ENCODE measurements at regions not wholly inside any gene's neighbourhood (a gene's known extent, or its start where the extent isn't known, plus 50 kb on each side); places are given as distances from the start of the nearest gene placed in this dataset.
A peak's percentile ranks its signal among the peaks of the same experiment; 100 is the strongest.

DNA sequence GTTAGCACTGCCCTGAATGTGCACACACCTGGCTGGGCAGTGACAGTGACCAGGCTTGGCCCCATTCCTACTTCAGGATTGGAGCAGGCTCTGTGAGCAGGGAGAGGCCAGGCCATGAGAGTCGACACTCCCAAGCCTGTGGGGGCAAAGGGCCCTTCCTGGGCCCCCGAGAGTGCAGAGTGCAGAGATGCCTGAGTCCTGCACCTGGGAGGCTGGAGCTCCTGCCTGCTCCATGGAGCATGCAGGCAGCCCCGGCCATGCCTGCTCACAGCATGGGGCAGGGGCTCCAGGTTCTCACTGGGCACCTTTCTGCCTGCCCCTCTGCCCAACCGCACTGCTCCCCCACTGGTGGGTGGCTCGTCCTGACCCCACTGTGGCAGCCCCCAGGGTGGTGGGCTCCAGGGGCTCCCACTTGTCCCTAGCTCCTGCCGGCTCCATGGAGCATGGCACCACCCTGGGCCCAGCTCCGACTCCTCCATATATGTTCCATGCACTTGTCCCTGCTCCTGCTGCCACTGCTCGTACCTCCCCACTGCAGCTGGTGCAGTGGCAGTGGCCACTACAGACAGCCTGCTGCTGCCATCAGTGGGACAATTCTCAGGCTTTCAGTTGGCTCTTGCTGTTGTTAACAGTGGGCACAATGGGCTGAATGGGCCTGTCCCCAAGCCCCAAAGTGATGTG lies 282.0 kb downstream of the RPRM start:
- DNase-seq (ENCODE audit: low spot score): no peak

DNA sequence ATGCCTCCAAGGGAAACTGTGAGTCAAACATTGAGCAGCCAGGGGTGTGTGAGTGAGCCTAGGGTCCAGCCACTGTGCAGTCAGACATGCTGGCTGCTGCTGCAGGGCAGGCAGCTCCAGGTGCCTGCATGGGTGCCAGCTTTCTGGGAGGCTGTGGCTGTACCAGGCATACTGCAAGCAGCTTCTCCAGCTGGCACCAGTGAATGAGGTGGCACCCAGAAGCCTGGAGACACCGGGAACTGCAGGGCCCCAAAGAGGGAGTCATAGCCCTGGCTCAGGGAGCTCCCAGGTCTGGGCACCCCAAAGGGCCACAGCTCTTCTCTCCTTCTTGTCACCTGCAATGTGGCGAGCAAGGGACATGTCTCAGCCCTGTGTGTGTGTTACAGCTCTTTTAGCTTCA lies 283.2 kb downstream of the RPRM start:
- no peak for DNase-seq (ENCODE audit: low spot score)

DNA sequence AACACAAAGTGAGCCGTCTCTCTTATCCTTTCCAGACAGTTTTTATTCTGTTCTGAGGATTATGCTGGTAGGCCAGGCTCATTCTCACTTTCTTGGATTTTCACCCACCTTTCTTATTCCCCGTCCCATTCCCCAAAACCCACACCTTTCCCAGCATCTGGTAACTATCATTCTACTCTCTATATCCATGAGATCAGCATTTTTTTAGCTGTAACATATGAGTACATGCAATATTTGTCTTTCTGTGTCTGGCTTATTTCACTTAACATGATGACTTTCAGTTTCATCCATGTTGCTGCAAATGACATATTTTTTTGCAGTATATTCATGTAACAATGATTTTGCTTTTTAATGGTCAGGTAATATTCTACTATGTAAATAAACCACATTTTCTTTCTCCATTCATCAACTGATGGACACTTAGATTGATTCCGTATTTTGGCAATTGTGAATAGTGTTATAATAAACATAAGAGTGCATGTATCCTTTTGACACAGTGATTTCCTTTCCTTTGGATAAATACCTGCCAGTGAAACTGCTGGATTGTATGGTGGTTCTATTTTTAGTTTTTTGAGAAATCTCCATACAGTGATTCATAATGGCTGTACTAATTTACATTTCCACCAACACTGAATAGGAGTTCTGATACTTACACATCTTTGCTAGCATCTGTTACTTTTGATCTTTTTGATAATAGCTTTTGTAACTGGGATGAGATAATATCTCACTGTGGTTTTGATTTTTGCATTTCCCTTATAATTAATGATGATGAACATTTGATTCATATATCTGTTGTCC lies 289.3 kb downstream of the RPRM start:
- no peak for DNase-seq (ENCODE audit: low spot score)

DNA sequence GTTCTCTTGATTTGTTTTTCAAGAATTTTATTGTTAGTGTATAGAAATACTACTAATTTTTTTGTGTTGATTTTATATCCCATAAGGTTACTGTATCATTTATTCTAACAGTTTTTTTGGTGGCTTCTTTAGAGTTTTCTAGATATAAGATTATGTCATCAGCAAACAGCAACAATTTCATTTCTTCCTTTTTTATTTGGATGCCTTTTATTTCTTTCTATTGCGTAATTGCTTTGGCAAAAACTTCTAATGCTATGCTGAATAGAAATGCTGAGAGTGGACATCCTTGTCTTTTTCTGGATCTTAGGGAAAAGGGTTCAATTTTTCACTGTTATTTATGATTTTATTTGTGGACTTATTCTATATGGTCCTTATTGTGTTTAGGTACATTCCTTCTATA lies 298.8 kb downstream of the RPRM start:
- DNase-seq (ENCODE audit: low spot score): no peak

DNA sequence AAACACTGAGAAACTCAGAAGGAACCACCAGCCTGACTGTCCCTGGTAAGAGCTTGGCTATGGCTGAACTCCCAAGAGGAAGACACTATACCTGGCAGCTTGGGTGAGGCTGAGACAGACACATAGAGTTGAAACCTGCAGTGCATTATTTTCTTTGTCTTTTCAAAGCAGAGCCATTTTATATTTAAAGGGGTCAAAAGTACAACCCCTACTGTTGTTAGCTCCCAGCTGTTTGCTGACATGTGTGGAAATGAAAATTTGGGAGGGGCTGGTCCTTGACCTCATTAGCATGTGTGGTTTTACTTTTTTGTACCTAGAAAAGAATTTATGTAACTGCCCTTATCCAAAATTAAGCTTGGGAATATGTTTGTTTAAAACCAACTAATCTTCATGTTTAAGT lies 309.0 kb downstream of the RPRM start:
- no peak for DNase-seq (ENCODE audit: low spot score)

DNA sequence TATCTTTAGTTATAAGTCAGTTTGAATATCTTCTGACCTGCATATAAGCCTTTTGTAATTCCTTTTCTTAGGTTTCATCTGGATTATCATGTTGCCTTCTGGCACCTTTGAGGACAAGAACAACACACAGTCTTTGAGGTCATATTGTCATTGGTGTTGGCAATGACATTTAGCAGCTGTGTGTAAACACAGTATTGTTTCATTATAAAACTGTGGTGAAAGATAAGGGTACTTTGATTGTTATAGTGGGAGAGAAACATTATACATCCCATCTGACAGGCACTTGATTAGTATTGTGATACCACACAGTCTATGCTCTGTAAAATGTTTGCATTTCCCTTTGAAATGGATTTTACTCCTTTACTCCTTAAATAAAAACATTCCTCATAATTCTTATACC lies 313.5 kb downstream of the RPRM start:
- DNase-seq (ENCODE audit: low spot score): no peak

DNA sequence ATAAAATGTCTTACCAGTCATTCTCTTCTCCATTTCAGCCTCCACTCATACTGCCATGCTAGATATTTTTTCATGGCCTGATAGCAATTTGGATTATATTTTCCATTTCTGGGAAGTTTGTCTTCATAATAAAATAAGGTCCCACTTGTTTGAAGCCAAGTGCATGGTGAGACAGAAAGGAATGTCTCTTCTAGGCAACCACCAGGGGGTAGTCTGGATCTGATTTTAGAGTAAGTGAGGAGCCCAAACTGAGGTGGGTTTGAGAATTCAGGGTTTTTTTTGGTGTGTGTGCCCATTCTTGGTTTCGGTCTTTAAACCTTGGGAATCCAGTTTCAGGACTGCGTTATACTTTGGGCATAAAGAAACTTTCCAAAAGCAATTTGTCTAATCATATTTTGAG lies 315.5 kb downstream of the RPRM start:
- DNase-seq (ENCODE audit: low spot score): peak; percentile 55

DNA sequence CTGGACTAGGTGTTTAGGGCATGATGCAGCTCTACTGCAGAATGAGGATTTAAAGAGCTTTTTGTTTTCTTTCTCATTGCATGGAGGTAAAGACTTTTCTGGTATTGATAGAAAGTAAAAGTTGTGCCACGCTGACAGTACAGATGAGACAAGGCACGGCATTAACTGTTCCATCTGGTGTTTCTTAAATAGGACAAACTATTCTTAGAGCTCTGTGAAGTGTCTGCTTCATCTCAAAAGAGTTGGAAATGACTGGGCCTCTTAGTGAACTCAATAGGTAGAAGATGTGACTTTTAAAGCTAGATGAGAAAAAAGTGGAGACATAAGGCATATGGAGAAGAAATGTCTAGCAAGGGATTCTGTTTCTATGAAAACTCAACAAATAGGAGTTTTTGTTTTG lies 321.8 kb downstream of the RPRM start:
- DNase-seq (ENCODE audit: low spot score): no peak

DNA sequence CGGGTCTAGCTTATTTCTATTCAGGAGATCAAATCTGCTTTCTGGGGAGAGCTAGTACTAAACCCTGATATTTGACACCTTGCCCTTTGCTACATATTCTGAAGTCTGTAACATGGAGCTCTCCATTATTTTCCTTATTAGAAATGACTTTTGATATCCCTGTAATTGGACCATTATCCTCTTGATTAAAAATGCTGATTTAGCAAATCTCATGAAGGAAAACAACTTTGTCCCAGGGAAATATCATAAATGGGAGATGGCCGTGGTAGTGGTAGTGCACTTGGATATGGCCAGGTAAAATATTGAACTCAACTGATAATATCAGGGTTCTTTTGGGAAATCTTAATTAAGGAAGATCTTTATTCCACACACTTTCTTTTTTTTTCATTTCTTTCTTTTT lies 326.5 kb downstream of the RPRM start:
- no peak for DNase-seq (ENCODE audit: low spot score)

DNA sequence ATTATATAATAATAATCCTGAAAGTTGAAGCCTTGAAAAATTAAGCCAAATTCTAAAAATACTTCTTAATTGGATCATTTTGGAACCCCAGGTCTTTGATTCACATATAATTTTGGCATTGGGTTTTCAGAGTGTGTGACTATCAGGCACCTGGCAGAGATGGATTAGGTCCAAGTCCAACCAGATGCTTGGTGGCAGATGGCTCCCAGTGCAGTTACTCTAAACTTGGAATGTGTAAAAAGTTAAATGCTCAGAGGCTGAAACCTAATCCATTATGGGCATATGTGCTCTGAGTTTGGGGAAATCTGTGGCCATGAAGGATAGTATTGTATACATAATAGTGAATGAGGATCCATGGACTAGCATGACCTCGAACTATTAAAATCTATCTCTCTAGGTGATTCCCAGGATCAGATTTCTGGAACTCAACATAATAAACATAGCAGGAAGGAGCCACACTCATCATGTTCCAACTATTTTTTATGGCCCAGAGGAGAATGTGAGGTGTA lies 333.0 kb downstream of the RPRM start:
- DNase-seq (ENCODE audit: low spot score): peak; percentile 27

DNA sequence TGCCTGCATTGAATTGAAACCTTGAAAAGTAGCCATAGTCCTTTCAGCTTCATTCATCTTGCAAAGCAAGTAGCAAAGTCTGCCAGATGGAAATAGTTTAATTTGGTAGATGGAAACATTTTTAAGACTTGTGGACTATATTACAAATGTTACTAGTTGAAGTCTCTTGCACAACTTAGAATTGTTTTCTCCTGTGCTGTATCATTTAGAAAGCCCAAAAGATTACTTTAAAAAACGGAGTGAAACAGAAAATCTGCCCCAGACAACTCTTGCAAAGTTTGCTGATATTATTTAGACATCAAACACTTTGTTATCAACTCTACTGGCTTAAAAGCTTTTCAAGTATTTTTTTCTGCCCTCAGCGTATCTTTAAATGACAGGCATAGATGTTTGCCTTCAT lies 335.0 kb downstream of the RPRM start:
- no peak for DNase-seq (ENCODE audit: low spot score)

DNA sequence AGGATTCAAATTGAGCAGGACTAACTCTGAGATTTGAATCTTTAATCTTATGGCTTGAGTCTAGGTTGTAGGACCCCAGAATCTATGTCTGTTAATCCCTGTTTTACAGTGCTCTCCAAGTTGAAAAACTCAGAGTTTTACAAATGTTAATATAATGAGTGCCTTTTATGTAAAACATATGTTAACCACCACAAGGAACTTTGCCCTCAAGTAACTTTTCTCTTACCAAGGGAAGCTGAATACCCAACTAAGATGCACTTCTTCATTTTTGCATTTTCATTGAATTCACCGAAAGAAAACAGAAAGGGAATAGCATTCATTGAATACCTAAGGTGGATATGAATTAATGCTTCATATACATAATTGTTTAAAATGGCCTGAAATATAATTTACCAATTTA lies 338.1 kb downstream of the RPRM start:
- no peak for DNase-seq (ENCODE audit: low spot score)

DNA sequence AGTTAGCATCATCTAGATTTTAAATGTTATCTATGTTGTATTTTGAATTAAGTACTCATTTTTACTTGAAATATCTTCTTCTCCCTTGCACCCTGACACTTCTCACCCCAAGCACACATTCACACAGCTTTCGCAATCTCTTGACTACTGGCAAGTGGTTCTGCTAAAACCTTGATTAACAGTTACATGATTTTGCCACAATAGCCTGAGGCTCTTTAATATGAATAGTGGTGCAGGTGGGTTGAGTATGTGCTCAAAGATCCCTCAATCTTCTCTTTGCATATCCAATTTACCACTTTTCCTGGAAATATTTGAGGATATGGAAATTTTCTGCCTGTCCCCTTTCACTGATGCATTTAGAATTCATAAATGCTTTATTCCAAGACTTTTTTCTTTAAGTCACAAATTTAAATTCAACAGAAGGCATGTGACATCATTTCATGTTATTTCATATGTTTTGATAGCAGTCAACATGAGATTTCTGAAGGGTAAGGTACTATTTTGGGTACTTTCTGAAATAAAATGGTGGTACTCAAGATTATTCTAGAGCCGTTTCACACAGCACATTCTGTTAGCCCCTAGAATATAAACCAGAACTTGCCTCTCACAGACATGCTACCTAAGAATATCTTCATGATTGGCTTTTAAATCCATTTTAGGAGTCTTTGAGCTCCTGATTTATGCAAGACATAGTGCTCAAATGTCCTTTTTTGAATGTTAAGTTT lies 339.7 kb downstream of the RPRM start:
- no peak for DNase-seq (ENCODE audit: low spot score)

DNA sequence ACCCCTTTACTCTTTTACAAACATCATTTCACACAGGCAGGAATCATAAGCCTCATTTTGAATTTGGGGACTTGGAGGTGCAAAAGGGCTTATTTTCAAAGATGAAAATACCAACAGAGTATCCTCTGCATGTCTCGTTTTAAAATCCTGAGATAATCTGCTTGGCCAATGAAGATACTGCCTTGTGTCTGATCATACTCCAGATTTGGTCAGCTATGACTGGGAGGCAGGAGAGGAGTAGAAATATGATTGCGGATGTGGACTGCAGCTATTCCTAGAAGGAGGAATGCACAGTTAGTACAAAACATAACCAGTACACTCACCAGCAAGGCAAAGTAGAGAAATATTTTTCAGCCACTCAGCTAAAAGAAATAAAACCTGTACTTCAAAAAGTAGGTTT lies 342.3 kb downstream of the RPRM start:
- no peak for DNase-seq (ENCODE audit: low spot score)

DNA sequence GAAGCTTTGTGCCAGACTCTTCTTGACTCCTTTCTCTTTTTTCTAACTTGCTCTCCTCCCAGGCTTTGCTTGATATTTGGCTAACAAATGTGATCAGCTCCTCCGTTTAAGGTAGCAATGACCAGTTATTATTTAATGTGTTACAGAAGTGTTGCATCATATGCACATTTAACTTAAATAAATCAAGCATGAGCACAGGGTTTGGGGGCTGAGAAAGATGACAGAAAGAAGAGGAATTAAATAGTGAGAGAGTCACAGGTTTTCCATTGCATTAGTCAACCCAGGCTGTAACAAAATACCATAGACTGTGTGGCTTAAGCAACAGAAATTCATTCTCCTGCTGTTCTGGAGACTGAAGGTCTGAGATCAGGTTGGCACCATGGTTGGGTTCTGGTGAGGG lies 343.8 kb downstream of the RPRM start:
- no peak for DNase-seq (ENCODE audit: low spot score)

DNA sequence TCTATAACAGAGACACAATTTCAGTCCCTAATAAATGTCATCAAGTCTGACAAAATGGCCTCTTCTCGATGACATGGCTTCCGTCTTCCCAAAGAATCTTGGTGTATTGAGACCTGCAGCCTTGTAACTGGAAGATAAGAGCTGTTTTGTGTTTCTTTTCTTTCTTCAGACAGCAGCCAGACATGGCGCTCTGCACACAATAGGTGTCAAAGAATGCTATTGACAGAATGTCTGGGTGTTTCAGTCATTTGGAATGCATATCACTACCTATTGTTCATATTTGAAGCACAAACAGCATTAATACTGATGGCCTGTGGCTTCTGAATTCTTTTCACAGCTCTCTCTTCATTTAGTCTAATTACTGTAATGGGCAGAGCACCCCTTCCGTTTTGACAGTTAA lies 344.8 kb downstream of the RPRM start:
- no peak for DNase-seq (ENCODE audit: low spot score)

DNA sequence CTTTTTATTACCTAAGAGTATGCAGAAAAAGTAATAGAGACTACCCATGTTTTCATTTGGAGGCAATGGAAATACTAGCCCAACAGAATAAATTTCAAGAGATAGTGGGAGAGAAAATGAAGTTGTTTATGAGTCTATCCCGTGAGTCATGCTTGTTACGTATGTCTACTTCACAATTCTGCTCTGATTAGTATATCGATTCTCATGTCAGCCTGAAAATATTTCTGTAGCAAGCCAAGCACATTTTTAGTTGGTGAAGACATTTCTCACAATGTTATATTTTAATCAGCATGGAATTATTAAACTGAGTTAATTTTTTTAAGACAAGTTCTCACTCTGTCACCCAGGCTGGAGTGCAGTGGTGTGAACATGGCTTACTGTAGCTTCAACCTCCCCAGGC lies 346.1 kb downstream of the RPRM start:
- DNase-seq (ENCODE audit: low spot score): no peak

DNA sequence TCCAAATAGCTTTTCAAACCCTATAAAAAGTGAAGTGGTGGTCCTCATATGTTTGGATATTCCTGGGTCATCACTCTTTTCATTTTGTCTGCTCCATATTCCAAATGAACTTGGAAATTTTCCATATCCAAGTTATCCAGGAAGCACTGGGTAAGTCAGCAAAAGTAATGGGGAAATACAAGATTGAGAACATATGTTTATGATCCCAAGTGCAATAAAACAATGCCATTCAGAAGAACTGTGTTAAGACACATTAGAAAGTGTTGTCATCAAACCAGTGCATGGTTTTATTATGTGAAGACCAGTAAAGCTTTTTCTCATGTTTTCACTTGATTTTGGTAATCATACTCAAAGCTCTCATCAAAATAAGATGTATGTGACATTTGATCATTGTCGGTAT lies 363.4 kb downstream of the RPRM start:
- DNase-seq (ENCODE audit: low spot score): no peak

DNA sequence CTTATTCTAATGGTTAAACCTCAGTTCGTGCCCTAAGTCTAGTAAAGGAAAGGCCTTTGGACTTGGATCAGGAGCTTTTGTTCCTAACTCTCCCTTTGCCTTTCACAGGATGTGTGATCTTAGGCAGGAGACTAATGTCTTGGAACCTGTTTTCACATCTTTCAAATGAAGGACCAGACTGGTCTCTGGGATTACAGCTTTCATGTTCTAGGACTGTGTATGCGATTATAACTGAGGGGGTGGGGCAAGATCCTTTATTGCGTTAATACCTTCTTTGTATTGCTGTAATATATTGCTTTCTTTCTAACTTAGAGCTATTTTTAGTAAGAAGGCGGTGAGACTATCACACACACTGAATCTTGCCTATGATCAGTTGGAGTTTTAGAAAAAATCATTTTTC lies 368.1 kb downstream of the RPRM start:
- no peak for DNase-seq (ENCODE audit: low spot score)

DNA sequence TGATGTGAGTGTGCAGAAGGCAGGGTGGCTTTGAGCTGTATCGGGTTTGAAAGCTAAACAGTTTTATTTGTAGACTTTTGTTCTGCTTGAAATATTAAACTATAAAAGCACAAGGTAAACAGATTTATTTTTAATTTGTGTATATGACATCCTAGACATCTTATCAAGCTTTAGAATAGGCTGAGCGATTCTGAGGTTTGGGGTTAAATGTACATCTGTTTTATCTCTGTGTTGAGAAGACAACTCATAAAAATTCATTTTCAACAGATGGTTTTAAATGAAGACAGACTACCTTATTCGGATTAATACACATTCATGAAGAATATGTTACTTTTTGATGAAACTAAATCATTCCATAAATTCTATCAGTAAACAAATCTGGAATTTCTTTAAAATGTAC lies 368.8 kb downstream of the RPRM start:
- DNase-seq (ENCODE audit: low spot score): no peak

DNA sequence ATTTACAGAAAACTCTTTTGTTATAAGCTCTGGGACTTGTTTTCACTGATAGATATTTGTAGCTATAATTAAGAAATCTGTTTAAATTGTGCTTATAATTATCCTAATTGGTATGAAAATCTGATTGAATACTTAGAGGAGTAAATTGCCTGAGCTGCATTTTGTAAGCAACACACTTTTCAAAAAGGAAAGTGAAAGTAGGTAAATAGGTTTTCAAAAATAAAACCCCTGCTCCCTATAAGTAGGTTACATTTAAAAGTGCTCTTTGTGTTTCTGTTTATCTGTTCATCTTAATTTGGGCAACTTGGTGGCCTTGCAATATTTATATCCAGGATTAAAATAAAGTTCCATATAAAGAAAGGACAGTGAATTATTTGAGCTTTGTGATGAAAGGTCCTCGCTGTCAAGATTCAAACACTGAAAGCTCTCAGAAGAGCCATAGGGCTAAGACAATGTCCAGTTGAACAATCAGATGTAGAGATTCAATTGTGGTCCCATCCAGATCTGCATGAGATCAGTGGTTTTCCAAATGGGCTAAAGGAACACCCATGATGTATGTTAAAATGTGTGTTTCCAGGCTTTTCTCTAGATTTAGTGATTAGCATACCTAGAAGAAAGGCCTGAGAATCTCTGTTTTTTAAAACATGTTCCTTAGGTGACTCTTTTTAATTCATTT lies 371.6 kb downstream of the RPRM start:
- DNase-seq (ENCODE audit: low spot score): no peak

DNA sequence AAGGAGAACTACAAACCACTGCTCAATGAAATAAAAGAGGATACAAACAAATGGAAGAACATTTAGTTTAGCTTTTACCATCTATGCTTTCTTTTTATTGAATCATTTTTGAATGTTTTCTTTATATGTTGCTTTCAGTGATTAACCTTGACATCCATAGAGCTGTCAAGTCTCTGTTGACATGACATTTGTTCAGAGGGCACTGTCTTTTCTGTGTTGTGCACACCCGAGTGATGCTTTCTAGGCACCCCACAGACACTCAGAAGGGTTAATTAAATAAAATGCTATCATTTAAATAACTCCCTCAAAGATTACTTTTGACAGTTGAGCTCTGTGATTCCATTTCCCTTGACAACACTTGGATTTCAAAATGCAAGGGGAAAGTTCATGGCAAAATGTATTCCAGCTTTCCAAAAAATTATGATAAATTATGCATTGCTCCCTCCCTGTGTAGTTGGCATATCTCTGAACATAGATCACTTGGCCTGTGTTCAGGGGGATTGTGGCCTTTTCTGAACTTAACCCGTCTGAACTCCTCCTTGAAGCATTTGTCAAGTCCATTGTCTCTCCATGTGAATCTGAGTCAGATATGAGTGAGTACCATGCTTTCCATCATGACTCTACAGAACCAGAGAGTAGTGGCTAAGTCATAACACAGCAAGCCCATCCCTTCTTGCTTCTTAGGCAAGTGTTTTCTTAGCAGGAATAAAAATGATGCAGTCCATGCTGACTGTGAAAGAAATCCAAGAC lies 372.6 kb downstream of the RPRM start:
- DNase-seq (ENCODE audit: low spot score): no peak
